BLaER1 (cell line): ENCODE measurements at regions not wholly inside any gene's neighbourhood (a gene's known extent, or its start where the extent isn't known, plus 50 kb on each side); places are given as distances from the start of the nearest gene placed in this dataset.

Experiments
- H3K27ac ChIP-seq: shearing (Covaris generic); formaldehyde crosslinking; 2 replicates; pipeline ENCODE4 v1.8.1; 2022
- H3K27me3 ChIP-seq: shearing (Covaris generic); formaldehyde crosslinking; 2 replicates; pipeline ENCODE4 v1.8.1; 2022
- H3K36me3 ChIP-seq: shearing (Covaris generic); formaldehyde crosslinking; 2 replicates; pipeline ENCODE4 v1.8.1; 2022
- H3K4me1 ChIP-seq: shearing (Covaris generic); formaldehyde crosslinking; 2 replicates; pipeline ENCODE4 v1.8.1; 2022
- H3K4me2 ChIP-seq: shearing (Covaris generic); formaldehyde crosslinking; 2 replicates; pipeline ENCODE4 v1.8.1; 2022
- H3K4me3 ChIP-seq: shearing (Covaris generic); formaldehyde crosslinking; 2 replicates; pipeline ENCODE4 v1.8.1; 2022
- H3K9ac ChIP-seq: shearing (Covaris generic); formaldehyde crosslinking; 2 replicates; pipeline ENCODE4 v1.8.1; 2022
- H3K9me3 ChIP-seq: shearing (Covaris generic); formaldehyde crosslinking; 2 replicates; pipeline ENCODE4 v1.8.1; 2022
- H4K20me1 ChIP-seq: shearing (Covaris generic); formaldehyde crosslinking; 2 replicates; pipeline ENCODE4 v1.8.1; 2022
- Cebpa-rat ChIP-seq: shearing (Covaris generic); IDR thresholded peaks from 2 replicates; pipeline ENCODE4 v1.8.1; 2022

DNA sequence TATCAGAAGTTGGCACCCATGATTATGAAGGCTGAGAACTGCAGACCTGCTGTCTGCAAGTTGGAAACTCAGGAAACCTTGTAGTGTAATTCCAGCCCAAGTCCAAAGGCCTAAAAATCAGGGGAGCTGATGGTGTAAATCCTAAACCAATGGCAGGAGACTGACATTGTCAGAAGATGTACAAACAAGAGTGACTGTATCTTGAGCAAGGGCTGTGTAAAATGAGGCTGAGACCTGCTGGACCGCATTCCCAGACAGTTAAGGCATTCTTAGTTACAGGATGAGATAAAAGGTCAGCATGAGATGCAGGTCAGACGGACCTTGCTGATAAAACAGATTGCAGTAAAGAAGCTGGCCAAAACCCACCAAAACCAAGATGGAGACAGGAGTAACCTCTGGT is 147.7 kb downstream of the COG6 start:
- Histone ChIP-seq H3K27me3 (no peaks in the 10 kb centered on the region), H3K9me3 (peaks cover 9% of the 10 kb centered on the region; the same call in 1 of the 2 replicates), H3K36me3 (no peaks in the 10 kb centered on the region), H3K4me2 (no peak overlapping the region), H3K4me3 (no peak overlapping the region), H3K4me1 (no peaks in the 10 kb centered on the region), H3K9ac (no peak overlapping the region), H4K20me1 (no peaks in the 10 kb centered on the region), H3K27ac (no peak overlapping the region)
- no peak for TF ChIP-seq Cebpa-rat

- H3K27ac ChIP-seq: no peak overlapping the region
- peaks cover under 1% of the 10 kb centered on the region; the same call in 1 of the 2 replicates for H3K4me1 ChIP-seq
- no peaks in the 10 kb centered on the region for H3K36me3 ChIP-seq
- no peaks in the 10 kb centered on the region for H4K20me1 ChIP-seq
- peaks cover 9% of the 10 kb centered on the region; the same call in 1 of the 2 replicates for H3K9me3 ChIP-seq
- no peak overlapping the region for H3K9ac ChIP-seq
- TF ChIP-seq Cebpa-rat: no peak
- no peaks in the 10 kb centered on the region for H3K27me3 ChIP-seq
- H3K4me2 ChIP-seq: no peak overlapping the region
- no peak overlapping the region for H3K4me3 ChIP-seq
Observed at GRCh38 chr13:39803851-39804250, 148.4 kb downstream of the COG6 start.

GRCh38 chr13:39804332-39805210 is 149.1 kb downstream of the COG6 start:
- H3K27ac ChIP-seq: no peak overlapping the region
- no peak for TF ChIP-seq Cebpa-rat
- no peaks in the 10 kb centered on the region for H3K27me3 ChIP-seq
- no peak overlapping the region for H3K4me2 ChIP-seq
- H3K9ac ChIP-seq: no peak overlapping the region
- peaks cover 9% of the 10 kb centered on the region; the same call in 1 of the 2 replicates for H3K9me3 ChIP-seq
- peaks cover 8% of the 10 kb centered on the region; the same call in 1 of the 2 replicates for H3K4me1 ChIP-seq
- no peaks in the 10 kb centered on the region for H3K36me3 ChIP-seq
- H3K4me3 ChIP-seq: no peak overlapping the region
- H4K20me1 ChIP-seq: no peaks in the 10 kb centered on the region

DNA sequence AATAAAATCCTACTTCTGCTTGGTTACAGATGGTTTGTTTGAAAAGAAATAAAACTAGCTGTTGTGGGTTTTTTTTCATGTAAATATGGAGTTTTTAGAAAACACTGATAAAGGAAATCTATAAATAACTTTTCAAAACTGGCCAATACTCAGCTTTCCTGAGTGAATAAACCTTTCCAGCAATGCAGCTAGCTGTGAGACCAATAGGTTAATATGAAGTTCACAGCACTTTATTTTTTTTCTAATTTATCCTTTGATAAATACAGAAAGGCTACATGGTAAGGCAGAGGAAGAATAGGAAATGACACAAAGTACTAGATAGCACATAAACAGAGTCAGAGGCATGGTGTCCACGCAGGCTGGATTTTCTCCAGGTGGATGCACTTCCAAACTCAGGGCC is 154.0 kb downstream of the COG6 start:
- no peak for TF ChIP-seq Cebpa-rat
- Histone ChIP-seq H3K4me1 (peaks cover 12% of the 10 kb centered on the region; the same call in 1 of the 2 replicates), H3K27ac (no peak overlapping the region), H4K20me1 (no peaks in the 10 kb centered on the region), H3K9ac (no peak overlapping the region), H3K36me3 (no peaks in the 10 kb centered on the region), H3K4me2 (peak overlapping the region; percentile 1; the same call in 1 of the 2 replicates), H3K9me3 (no peaks in the 10 kb centered on the region), H3K27me3 (no peaks in the 10 kb centered on the region), H3K4me3 (no peak overlapping the region)

DNA sequence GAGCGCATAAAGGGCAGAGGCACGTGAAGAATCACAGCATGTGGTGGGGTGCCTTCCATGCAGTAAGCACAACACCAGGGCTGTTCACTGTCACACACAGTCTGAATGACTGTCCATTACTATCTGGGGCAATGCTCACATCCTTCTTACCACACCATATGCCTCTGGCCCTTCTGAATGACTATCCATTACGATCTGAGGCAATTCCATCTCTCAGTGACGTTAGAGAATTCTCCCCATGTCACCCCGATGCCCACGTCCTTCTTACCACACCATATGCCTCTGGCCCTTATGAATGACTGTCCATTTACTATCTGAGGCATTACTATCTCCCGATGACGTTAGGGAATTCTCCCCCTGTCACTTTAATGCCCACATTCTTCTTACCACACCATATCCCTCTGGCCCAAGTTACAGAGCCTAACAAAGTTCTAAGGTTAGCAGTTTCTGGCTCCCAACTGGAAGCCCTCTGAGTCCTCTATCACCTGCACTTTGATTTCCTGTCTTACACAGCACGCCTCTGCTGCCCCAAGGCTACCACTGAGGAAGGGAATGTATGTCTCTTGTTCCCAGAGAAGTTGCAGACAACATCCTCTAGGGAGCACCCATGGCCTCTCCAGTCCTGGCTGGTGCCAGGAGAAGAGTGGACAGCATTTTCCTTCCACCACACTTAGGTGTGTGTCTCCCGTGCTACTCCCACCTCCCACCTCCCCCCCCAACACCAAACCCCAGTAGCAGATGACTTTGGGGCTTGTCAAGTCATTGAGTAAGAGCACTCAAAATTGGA is 154.8 kb downstream of the COG6 start:
- 0 out of 2 replicates have a peak overlapping the region, but pooled peaks have one; percentile 1 for H3K4me2 ChIP-seq

GRCh38 chr13:39811051-39811450 is 155.6 kb downstream of the COG6 start:
- TF ChIP-seq Cebpa-rat: no peak
- Histone ChIP-seq H3K4me3 (no peak overlapping the region), H3K4me2 (no peak overlapping the region)

More for the DNA sequence above, 154.8 kb downstream of the COG6 start:
- Histone ChIP-seq H3K9ac (no peak overlapping the region), H3K4me1 (peaks cover 12% of the 10 kb centered on the region; the same call in 1 of the 2 replicates), H3K27me3 (no peaks in the 10 kb centered on the region), H3K36me3 (no peaks in the 10 kb centered on the region), H3K27ac (no peak overlapping the region), H4K20me1 (no peaks in the 10 kb centered on the region), H3K4me3 (no peak overlapping the region), H3K9me3 (no peaks in the 10 kb centered on the region)
- TF ChIP-seq Cebpa-rat: no peak

DNA sequence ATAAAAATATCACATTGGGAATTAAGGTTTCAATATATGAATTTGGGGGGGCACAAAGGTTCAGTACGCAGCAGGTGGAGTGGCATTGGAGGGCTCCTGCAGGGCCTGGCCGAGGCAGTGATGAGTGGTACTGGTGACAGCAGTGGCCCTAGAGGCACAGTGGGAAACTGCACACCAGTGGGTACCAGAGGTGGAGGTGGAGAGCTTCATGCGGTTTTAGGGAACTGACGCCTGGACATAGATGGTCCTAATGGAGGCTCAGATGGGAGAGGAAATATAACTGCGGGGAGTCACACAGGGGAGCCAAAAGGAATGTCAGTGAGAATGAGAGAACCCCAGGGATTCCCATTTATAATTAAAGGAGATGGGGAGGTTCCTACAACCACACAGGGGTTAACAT is 156.2 kb downstream of the COG6 start:
- no peaks in the 10 kb centered on the region for H3K27me3 ChIP-seq
- no peaks in the 10 kb centered on the region for H3K9me3 ChIP-seq
- H3K4me1 ChIP-seq: peaks cover 12% of the 10 kb centered on the region; the same call in 1 of the 2 replicates
- H3K27ac ChIP-seq: no peak overlapping the region
- H3K4me2 ChIP-seq: no peak overlapping the region
- H4K20me1 ChIP-seq: no peaks in the 10 kb centered on the region
- no peak overlapping the region for H3K4me3 ChIP-seq
- no peak for TF ChIP-seq Cebpa-rat
- H3K9ac ChIP-seq: no peak overlapping the region
- H3K36me3 ChIP-seq: no peaks in the 10 kb centered on the region

More at GRCh38 chr13:39811051-39811450, 155.6 kb downstream of the COG6 start:
- Histone ChIP-seq H3K27me3 (no peaks in the 10 kb centered on the region), H3K4me1 (peaks cover 12% of the 10 kb centered on the region; the same call in 1 of the 2 replicates), H4K20me1 (no peaks in the 10 kb centered on the region), H3K27ac (no peak overlapping the region), H3K9me3 (no peaks in the 10 kb centered on the region), H3K36me3 (no peaks in the 10 kb centered on the region), H3K9ac (no peak overlapping the region)

GRCh38 chr13:39815345-39816111 is 160.1 kb downstream of the COG6 start:
- Histone ChIP-seq H3K4me1 (no peaks in the 10 kb centered on the region; the same call in 1 of the 2 replicates), H4K20me1 (no peaks in the 10 kb centered on the region), H3K9ac (no peak overlapping the region), H3K4me2 (no peak overlapping the region), H3K27ac (no peak overlapping the region), H3K4me3 (no peak overlapping the region), H3K27me3 (no peaks in the 10 kb centered on the region), H3K9me3 (no peaks in the 10 kb centered on the region), H3K36me3 (no peaks in the 10 kb centered on the region)
- TF ChIP-seq Cebpa-rat: no peak

GRCh38 chr13:39816936-39817335 is 161.5 kb downstream of the COG6 start:
- H3K9ac ChIP-seq: no peak overlapping the region
- no peaks in the 10 kb centered on the region for H3K9me3 ChIP-seq
- no peaks in the 10 kb centered on the region for H4K20me1 ChIP-seq
- H3K36me3 ChIP-seq: no peaks in the 10 kb centered on the region
- H3K27ac ChIP-seq: no peak overlapping the region
- no peaks in the 10 kb centered on the region for H3K27me3 ChIP-seq
- no peak overlapping the region for H3K4me3 ChIP-seq
- TF ChIP-seq Cebpa-rat: no peak
- no peaks in the 10 kb centered on the region for H3K4me1 ChIP-seq
- no peak overlapping the region for H3K4me2 ChIP-seq
